HG03060 (cell line): ENCODE measurements at regions not wholly inside any gene's neighbourhood (a gene's known extent, or its start where the extent isn't known, plus 50 kb on each side); places are given as distances from the start of the nearest gene placed in this dataset.
"Not testable (repeated sequence)": the region's sequence is repeated elsewhere in the genome, so short reads cannot be mapped to it uniquely, and the experiment has no call there.

Experiments
- ATAC-seq: cut with Tn5 transposase; IDR thresholded peaks from one replicate; pipeline ENCODE4 v1.9.1; 2021; ENCODE audit warnings: low read depth, moderate number of reproducible peaks; ENCODE audit not compliant: unreplicated experiment

GRCh38 chr13:56457535-56458190 is 683.1 kb upstream of the PRR20A start:
- ATAC-seq: no peak

- ATAC-seq: no peak
Measured at GRCh38 chr13:56459286-56459685, 681.4 kb upstream of the PRR20A start.

GRCh38 chr13:56501750-56502149 is 639.0 kb upstream of the PRR20A start:
- no peak for ATAC-seq

- ATAC-seq: no peak
Measured at GRCh38 chr13:56510836-56511235, 629.9 kb upstream of the PRR20A start.

GRCh38 chr13:56512336-56512735 is 628.4 kb upstream of the PRR20A start:
- not testable (repeated sequence) for ATAC-seq

GRCh38 chr13:56515441-56515840 is 625.3 kb upstream of the PRR20A start:
- ATAC-seq: no peak

- no peak for ATAC-seq
Measured at GRCh38 chr13:56528040-56528790, 612.5 kb upstream of the PRR20A start.

- ATAC-seq: no peak
Measured at GRCh38 chr13:56530096-56530495, 610.6 kb upstream of the PRR20A start.

GRCh38 chr13:56547921-56548320 is 592.8 kb upstream of the PRR20A start:
- not testable (repeated sequence) for ATAC-seq

GRCh38 chr13:56558698-56559320 is 581.9 kb upstream of the PRR20A start:
- no peak for ATAC-seq

- no peak for ATAC-seq
Measured at GRCh38 chr13:56561327-56561726, 579.4 kb upstream of the PRR20A start.

GRCh38 chr13:56563663-56564062 is 577.1 kb upstream of the PRR20A start:
- no peak for ATAC-seq

- no peak for ATAC-seq
Measured at GRCh38 chr13:56586976-56587375, 553.7 kb upstream of the PRR20A start.

- no peak for ATAC-seq
Measured at GRCh38 chr13:56615572-56615971, 525.1 kb upstream of the PRR20A start.

GRCh38 chr13:56622840-56623239 is 517.9 kb upstream of the PRR20A start:
- ATAC-seq: no peak

- not testable (repeated sequence) for ATAC-seq
Measured at GRCh38 chr13:56628886-56629285, 511.8 kb upstream of the PRR20A start.

GRCh38 chr13:56631060-56631459 is 509.7 kb upstream of the PRR20A start:
- not testable (repeated sequence) for ATAC-seq

- no peak for ATAC-seq
Measured at GRCh38 chr13:56653043-56653442, 487.7 kb upstream of the PRR20A start.

GRCh38 chr13:56659041-56659471 is 481.7 kb upstream of the PRR20A start:
- ATAC-seq: no peak

- no peak for ATAC-seq
Measured at GRCh38 chr13:56670563-56670962, 470.2 kb upstream of the PRR20A start.

- ATAC-seq: no peak
Measured at GRCh38 chr13:56681404-56681803, 459.3 kb upstream of the PRR20A start.

- no peak for ATAC-seq
Measured at GRCh38 chr13:56687131-56687530, 453.6 kb upstream of the PRR20A start.
